ACHN (cell line): ENCODE measurements at regions not wholly inside any gene's neighbourhood (a gene's known extent, or its start where the extent isn't known, plus 50 kb on each side); places are given as distances from the start of the nearest gene placed in this dataset.
"Not testable (repeated sequence)": the region's sequence is repeated elsewhere in the genome, so short reads cannot be mapped to it uniquely, and the experiment has no call there.

Experiments
- DNase-seq: peaks from one replicate; pipeline ENCODE4 v3.0.0-alpha.2; 2015
- in situ Hi-C: cut with HindIII; loops from 2 replicates; pipeline ENCODE4 v1.10.0; 2017; ENCODE audit warnings: low sequenced_read_pairs, low pct_ligation_motif_present, low pct_unique_long_range_greater_than_20kb

DNA sequence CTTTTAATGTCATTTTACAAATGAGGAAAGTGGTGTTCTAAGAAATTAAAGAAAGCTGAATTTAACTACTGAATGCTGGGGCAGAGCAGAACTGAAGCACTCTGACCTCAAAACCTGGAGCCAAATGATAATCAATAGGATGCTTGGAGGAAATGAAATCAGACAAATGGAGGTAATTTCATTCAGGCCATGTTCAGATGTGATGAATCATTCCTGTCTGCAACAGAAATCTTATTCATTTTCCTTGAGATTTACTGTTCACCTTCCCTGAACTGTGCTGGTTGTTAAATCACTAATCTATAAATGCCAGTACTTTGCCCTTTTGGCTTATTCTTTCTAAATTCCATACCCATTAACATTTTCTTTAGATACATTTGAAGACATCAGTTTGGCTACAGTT, 85.6 kb upstream of the SNX7 start:
- in situ Hi-C loops, result no loop called here
- no peak for DNase-seq

GRCh38 chr1:98565951-98566350, 95.6 kb upstream of the SNX7 start:
- DNase-seq, result no peak
- in situ Hi-C loops, result no loop called here

GRCh38 chr1:98559291-98559690, 102.2 kb upstream of the SNX7 start:
- DNase-seq, result no peak
- in situ Hi-C loops, result no loop called here

DNA sequence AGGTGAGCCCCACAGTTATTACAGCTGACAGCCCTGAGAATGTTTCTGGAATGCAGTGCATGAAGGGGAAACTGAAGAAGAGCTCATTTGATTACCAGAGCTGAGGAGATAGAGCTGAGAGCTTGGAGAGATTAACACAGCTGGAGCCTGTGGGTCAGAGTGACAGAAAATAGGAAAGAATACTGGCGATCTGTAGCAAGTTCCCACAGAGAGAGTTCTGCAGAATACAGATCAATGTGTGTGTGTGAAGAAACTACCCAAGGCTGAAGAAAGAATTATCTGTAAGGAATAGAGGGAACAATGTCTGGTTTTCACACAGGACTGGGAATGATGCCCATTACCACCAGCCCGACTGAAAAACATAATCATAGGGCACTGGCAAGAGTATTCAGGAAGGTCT, 103.6 kb upstream of the SNX7 start:
- no peak for DNase-seq
- in situ Hi-C loops, result no loop called here

DNA sequence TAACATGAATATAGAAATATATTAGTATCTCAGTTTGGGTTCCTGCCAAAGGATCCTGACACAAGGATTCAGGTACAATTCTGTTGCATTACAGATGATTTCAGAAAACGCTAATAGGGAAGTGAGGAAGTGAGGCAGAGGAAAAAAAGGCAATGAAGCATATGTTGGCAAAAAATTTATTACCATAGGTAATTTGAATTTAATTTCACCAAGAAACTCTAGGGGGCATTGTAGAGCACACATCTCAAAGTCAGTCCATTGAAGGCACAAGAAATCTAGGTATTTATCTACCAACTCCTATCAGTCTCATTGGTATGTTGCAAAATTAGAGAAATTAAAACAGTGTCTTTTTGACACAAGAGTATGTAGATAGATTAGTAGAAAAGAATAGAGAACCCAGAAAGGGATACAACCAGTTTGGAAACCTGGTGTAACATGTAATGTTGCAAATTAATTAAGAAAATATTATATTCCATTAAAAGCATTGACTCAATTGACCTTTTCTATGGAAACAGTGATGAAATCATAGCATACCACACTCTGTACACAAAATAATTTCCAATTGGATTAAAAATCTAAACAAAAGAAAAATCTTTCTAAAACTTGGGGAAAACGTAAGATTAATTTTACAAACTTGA, 104.9 kb upstream of the SNX7 start:
- in situ Hi-C loops, result no loop called here
- DNase-seq, result peak; percentile 40

DNA sequence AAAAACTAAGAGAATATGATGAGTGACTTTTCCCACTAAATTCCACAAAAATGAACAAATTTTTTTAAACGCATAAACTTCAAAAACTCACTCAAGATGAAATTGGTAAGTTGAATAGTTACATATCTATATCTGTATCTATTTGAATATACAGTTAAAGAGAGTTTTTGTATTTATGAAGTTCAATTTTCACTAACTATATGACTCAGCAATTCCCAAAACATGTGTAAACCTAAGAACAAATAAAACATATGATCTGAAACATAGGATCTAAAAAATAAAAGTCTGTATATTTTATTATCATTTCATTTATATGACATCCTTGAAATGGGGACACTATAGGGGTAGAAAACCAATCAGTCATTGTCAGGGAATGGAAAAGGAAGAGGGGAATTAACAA, 105.7 kb upstream of the SNX7 start:
- DNase-seq, result no peak
- in situ Hi-C loops, result no loop called here

GRCh38 chr1:98552576-98553074, 108.9 kb upstream of the SNX7 start:
- DNase-seq, in situ Hi-C loops: not testable (repeated sequence)

DNA sequence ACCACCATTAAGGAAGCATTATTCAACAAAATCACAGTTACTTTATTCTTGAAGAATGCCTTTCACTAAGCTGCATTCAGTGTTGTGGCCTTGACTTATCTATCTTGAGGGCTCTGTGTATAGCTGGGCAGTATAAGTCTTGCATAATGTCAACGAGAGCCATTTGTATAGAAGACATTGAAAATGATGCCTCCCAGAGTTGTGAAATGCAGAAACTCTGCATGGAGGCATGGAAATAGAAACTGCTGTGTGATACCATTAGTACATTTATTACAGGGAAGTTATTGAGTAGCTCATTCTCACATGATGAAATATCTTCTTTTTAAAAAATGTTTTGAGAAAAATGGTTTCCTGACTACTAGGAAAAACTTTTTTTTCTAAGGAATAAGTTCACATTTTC, 111.4 kb upstream of the SNX7 start:
- no peak for DNase-seq
- in situ Hi-C loops, result no loop called here

- DNase-seq, result no peak
- in situ Hi-C loops, result no loop called here
Observed at GRCh38 chr1:98546319-98546718, 115.2 kb upstream of the SNX7 start.

- no peak for DNase-seq
Observed at GRCh38 chr1:98538106-98538505, 123.4 kb upstream of the SNX7 start.

GRCh38 chr1:98523256-98523655, 138.3 kb upstream of the SNX7 start:
- no peak for DNase-seq
- in situ Hi-C loops, result no loop called here

More at GRCh38 chr1:98538106-98538505, 123.4 kb upstream of the SNX7 start:
- in situ Hi-C loops, result no loop called here

GRCh38 chr1:98516306-98516705, 145.2 kb upstream of the SNX7 start:
- no peak for DNase-seq
- in situ Hi-C loops, result no loop called here

DNA sequence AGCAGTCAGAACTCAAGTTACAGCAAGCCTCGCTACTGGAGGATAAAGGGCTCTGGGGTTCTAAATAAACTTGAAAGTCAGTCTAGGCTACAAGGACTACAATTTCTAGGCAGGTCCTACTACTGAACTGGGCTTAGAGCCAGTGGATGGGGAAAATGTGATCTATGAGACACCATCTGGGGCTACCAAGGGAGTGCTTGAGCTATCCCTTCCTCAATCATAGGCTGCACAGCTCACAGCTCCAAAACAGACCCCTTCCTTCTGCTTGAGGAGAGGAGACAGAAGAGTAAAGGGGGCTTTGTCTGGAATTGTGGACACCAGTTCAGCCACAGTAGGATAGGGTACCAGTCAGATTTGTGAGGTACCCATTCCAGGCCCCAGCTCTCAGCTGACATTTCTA, 145.8 kb upstream of the SNX7 start:
- in situ Hi-C loops, result no loop called here
- no peak for DNase-seq

GRCh38 chr1:98512216-98512615, 149.3 kb upstream of the SNX7 start:
- in situ Hi-C loops, result not testable (repeated sequence)

DNA sequence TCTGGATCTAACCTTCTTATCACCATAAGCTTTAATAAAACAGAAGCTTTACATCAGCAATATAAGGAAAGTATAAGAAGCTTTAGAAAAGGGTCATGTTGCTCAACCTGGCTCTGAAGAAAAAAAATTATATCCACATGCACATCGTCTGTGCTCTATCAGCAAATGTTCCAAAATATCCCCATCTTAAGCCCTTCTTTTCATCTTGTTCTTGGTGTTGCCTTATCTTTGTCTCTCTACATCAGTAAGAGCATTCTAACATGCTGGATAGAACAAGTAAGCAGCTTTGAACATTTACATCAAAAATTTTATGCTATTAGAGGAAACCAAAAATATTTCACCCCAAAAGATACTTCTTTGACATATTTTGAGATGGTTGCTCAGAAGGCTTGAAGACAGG, 157.8 kb upstream of the SNX7 start:
- in situ Hi-C loops, result no loop called here

More at GRCh38 chr1:98512216-98512615, 149.3 kb upstream of the SNX7 start:
- not testable (repeated sequence) for DNase-seq

GRCh38 chr1:98502937-98503336, 158.6 kb upstream of the SNX7 start:
- in situ Hi-C loops, result no loop called here

More for the DNA sequence above, 157.8 kb upstream of the SNX7 start:
- DNase-seq, result no peak

GRCh38 chr1:98500324-98500723, 161.2 kb upstream of the SNX7 start:
- in situ Hi-C loops, result no loop called here

More at GRCh38 chr1:98502937-98503336, 158.6 kb upstream of the SNX7 start:
- no peak for DNase-seq

GRCh38 chr1:98498651-98499050, 162.9 kb upstream of the SNX7 start:
- in situ Hi-C loops, result no loop called here
- no peak for DNase-seq

More at GRCh38 chr1:98500324-98500723, 161.2 kb upstream of the SNX7 start:
- no peak for DNase-seq

DNA sequence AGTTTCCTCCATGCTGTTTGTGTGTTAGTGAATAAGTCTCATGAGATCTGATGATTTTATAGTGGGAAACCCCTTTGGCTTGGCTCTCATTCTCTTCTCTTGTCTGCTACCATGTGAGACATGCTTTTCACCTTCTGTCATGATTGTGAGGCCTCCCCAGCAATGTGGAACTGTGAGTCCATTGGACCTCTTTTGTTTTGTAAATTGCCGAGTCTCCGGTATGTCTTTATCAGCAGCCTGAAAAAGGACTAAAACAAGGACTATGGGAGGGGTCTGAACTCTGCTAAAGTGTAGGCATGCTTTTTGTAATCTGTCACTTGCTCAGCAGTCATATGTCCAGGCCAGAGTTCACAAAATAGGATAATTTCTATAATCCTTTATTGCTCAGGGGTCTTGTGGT, 164.0 kb upstream of the SNX7 start:
- in situ Hi-C loops, result no loop called here
- no peak for DNase-seq

DNA sequence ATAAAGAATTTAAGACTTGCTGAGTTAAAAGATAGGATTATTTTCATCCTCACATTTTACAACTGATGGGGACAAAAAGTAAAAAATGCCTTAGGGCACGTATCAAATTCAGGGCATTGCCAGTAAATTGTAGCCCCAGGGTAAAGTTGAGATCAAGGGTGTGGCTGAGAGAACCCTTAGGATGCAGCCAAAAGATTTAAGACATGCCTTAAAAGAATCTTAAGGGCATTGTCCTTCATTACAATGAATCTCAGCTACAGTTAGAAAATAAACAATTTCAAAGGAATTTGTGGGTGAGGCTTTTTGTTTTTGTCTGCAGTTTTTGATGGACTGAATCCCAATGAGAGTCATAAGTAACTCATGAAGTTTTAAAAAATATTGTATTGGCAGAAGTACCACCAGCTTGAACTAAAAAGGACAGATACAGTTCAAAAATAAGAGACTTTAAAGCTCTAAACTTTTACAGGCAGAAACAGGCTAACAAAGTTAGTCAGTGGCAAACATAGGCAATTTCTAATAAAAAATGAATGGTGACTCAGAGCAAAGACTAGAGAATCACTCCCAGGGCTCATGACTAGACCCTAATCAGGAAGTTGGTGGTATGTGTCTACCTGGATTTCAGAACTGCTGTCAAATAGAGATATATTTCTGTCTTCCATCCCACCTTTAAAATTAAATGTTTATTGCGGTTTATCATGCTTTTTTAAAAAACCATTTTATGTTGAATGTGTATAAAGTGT, 165.1 kb upstream of the SNX7 start:
- no peak for DNase-seq
- in situ Hi-C loops, result no loop called here
